GM18511 (cell line): ENCODE measurements at regions not wholly inside any gene's neighbourhood (a gene's known extent, or its start where the extent isn't known, plus 50 kb on each side); places are given as distances from the start of the nearest gene placed in this dataset.
"Not testable (repeated sequence)": the region's sequence is repeated elsewhere in the genome, so short reads cannot be mapped to it uniquely, and the experiment has no call there.

Experiments
- ATAC-seq: cut with Tn5 transposase; IDR thresholded peaks from one replicate; pipeline ENCODE4 v1.9.1; 2021; ENCODE audit warnings: mild to moderate bottlenecking, moderate library complexity; ENCODE audit not compliant: unreplicated experiment

DNA sequence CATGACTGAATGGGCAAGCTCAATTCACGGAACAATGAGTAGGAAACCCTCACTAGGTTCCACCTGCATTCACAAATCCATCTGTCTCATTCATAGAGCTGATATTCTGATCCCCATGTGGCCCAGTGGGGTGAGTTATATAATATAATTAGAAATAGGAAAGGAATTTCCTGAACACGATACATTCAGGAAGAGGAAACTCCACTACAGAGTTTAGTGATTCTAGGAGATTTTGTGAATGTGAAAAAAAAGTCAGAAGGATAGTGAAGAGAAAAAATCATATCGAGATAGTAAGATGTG is 471.2 kb downstream of the GASK1B start:
- ATAC-seq: no peak

DNA sequence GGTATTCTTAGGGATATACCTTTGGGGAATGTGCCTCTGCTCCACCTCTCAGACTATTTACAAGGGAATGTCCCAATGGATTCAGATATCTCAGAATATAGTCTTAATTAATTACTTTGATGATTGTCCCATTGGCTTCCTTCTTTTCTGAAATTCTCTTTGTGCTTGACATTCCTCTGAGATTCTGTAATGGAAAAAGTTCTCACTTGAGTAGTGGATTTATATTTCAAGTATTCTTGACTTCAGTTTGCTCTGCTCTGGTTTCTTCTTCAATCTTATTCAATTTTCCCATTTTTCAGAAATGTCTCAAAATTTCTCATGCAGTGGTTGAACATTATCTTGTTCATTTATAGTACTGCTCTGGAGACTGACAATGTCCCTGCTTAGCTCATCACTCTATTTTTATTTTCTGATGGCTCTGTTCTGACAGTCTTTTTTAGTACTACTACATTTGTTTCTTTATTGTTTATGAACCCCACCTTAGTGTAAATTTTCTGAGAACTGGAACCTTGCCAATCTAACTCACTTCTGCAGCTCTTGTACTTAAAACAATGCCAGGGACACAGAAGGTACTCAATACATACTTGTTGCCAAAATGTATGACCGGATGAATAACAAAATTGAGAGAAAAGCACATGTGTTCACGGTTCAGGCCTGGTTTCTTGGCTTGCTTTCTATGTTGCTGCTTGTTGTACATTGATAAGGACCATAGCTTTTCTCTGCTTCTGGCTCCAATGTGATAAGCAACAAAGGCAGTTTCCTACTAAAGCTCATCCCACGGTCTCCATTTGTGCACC is 471.7 kb downstream of the GASK1B start:
- no peak for ATAC-seq

DNA sequence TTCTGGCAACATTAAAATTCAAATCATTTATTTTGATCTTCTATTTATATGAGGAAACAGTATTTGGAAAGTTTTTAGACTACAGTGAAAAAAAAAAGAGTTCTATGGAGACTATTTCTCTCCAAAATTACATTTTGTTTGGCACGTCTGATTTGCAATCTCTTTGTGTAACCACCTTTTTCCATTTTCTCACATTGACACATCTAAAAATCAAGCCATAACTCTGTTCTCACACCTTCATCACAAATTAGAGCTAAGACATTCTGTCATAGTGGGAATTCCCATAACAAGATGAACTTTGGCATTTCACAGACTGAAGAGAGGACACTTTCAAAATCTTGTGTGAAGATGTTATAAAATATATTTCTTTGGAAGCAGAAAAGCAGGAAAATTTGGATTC is 468.9 kb downstream of the GRIA2 start:
- no peak for ATAC-seq

DNA sequence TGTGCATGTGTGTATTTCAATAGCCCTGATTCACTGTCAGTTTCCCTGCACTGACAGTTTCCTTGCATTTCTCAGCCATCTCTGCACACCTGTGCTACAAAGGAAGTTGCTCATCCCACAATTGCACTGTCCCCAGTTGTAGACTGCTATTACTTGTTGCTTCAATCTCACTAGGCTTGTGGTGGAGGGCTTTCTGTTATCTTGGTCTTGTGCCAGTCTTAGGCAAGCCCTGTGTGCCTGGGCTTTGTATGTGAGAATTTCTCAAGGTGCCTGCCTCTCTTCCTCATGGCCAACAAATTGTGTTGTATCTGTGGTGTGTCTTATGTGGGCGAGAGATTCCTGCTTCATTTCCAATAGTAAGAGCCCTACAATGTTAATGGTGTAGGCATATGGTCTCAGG is 467.4 kb downstream of the GRIA2 start:
- ATAC-seq: no peak

DNA sequence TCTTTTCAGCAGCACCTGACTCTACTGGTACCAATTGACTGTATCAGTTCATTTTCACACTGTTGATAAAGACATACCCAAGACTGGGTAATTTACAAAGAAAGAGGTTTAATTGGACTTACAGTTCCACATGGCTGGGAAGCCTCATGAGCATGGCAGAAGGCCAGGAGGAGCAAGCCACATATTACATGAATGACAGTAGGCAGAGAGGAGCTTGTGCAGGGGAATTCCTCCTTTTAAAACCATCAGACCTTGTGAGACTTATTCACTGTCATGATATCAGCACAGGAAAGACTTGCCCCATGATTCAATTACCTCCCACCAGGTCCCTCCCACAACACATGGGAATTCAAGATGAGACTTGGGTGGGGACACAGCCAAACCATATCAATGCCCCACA is 458.8 kb downstream of the GRIA2 start:
- not testable (repeated sequence) for ATAC-seq

DNA sequence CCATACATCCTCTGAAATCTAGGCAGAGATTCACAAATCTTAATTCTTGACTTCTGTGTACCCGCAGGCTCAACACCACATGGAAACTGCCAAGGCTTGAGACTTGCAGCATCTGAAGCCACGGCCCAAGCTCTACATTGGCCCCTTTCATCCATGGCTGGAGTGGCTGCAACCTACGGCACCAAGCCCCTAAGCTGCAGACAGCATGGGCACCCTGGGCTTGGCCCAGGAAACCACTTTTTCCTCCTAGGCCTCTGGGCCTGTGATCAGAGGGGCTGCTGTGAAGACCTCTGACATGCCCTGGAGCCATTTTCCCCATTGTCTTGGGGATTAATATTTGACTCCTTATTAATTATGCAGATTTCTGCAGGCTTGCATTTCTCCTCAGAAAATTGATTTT is 457.9 kb downstream of the GRIA2 start:
- no peak for ATAC-seq

DNA sequence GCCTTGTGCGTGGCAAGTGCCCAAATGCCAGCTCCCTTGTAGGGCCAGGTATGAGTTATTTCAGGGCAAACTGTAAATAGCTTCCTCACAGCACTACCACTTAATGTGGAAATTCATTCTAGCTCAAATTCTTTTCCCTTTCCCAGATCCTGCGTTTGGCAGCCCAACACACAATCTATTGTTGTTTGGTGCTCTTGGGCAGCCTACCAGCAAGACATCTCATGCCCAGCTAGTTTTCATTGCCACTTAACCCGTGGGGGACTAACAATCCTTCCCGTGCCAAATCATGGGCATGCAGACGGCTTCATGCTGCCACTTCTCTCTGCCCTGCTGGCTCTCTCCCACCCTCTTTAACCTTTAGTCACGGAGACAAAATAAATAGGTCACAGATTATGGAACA is 454.2 kb downstream of the GRIA2 start:
- no peak for ATAC-seq

DNA sequence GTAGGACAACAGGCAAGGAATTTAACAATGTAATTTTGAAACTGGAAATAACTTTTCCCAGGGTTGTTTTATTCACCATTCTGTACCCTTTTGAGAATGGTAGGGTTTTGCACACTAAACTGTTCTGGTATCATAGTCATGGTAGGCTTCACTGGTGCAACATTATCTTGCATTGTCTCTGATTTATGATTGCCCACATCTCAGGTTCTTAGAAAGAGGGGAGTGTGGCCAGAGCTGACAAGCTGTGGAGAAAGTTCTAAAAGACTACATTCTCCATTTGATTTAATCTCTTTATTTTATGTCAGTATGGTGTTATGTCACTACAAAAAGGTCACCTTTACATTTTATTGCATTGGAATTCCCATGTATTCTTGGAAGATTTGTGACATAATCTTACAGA is 447.3 kb downstream of the GRIA2 start:
- no peak for ATAC-seq

DNA sequence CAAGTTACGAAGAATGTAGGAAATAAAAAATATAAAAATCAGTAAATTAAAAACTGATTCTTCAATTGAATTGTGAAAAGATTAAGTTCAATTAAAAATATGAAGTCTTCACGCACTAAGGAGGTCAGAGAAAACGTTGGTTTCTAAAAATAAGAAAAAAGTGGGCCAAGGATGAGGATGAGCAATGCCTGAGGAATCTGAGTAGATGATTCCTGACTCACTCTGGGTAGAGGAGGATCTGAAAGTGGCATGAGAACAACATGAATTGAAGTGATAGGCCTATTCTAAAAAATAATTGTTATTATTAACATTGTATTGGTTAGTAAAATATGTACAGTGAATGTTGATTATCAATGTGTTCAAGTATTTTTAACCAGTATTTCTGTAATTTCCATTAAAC is 444.2 kb downstream of the GRIA2 start:
- ATAC-seq: no peak

DNA sequence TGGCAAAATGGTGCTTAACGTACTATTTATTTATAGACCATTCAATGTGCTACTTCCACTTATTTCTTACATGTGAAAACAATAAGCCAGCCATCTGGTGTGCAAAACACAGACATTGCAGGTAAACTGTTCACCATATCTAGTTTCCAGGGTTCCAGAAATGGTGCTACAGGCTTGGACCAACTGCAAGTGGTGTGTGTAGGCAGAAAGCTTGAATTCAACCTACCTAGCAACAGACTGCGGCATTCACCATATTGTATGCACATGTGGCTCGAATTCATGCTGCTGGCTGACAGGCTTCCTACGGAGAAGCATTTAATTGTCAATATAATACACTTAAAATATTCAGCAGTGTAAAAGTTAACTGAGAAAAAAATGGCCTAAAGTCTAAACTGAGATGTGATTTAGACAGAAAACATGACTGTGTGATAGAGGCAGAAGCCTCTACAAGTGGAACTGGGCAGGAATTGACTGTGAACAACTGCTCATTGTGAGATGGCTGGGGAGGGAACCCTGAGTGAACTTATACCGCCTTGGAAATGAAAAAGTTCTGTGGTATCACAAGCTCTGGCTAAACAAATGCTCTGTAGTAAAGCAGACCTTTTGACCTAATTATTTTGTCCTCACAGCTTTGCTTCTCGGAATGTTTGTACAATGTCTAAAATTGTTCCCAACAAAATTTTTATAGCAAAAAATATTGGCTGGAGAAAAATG is 434.7 kb downstream of the GRIA2 start:
- no peak for ATAC-seq

DNA sequence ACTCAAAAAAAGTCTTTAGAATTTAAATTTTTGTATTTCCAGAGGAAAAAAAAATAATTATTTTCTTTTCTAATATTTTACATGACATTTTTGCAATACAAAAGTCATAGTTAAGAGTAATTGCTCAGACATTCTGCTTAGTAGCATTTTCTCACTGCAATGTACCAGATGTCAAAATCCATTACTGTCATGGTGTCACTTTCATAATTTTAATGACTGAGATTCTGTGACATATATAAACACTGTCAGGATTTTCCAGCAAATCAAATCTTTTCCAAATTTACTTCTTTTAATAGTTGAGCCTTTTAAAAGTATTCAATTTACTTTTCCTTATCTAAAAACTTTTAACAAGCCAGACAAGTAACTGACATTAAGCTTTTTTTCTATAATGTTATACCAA is 422.7 kb downstream of the GRIA2 start:
- no peak for ATAC-seq

DNA sequence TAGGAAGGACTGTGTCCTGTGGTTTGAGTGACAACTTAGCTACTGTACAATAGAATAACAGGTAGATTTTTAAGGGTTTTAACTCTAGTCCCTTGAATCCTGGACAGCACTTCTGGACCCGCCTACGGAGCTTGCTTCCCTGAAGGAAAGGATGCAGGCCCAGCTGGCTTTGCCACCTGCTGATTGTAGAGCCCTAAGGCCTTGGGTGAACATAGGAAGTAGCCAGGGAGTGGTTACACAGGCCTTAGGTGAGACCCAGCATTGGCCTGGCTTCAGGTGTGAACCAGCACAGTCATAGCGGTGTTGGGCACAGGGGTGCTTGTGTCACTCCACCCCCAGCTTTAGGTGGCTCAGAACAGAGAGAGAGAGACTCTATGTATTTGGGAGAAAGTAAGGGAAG is 413.5 kb downstream of the GRIA2 start:
- ATAC-seq: no peak

DNA sequence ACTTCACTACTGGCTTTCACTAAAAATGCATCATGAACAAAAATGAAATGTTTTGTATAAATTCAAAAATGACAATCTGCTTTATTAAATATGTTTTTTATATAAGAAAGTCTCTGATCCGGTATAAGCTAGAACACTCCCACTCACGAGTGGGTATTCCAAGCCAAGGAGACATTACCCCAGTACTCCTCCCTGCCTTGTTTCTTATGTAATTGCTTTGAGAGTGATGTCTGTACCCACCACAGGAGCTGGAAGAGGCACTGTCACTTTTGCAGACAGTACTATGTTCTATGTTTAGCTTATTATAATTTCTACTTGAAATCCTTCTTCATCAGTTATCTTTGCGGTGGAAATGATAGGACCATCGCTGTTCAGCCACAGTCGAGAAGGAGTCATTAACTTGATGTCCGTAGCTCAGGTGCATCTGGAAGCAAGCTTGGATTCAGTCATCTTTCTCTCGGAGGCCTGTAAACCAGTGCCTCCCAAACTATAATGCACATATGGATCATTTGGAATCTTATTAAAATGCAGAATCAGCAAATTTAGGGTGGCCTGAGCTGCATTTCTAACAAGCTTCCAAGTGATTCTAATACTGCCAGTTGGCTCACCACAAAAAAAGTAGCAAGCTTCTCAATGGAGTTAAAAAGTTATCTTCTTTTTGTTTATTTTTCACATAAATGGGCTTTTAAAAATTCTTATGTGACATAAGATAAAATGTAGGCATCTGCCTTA is 396.4 kb downstream of the GRIA2 start:
- ATAC-seq: no peak

DNA sequence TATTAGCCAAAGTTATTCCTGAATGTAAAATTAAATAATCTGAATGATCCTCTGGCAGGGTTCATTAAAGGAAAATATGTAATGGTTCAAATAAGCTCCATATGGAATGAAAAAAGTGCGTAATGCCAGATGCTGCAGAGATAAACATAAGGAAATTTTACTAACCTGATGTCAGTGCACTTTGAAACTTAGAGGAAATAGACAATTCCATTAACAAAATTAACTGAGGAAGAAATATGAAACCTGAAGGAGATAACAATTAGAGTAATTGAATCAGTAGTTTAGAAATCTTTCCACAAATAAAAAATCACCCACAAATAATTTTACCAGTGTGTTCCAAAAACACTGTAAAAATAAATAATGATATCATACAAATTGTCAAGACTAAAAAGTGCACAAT is 387.5 kb downstream of the GRIA2 start:
- no peak for ATAC-seq

DNA sequence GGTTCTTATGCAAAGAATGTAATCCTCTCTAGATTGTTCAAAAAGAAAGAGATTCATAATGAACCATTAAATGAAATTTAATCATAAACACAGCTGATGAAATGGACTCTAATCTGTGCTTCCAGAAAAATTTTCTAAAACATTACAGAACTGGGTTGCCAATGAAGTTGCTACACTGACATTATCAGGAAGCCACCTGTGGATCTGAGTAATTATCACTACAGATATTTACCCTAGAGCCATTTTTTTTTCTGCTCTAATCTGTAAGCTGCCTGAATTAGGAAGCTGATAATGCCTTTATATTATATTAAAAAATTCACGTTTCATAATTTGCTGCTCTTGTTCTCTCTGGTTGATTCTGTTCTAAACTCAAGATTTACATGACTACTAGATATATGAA is 380.1 kb downstream of the GRIA2 start:
- no peak for ATAC-seq

DNA sequence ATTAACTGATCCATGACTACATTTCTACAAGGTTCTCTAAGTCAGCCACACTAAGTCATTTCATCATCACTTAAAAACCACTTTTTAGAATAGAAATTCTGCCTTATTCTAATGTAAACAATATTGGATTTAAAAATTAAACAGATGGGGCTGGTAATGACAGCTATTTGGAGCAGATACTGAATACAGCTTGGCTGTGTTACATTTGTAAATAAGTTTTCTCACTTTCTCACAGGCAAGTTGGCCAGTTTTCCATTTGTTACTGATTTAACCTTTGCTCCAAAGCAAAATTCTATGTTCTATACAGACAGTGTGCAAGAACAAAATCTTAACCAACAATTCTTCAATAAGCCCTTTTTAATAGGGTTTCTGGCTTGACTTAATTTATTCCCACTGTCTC is 370.7 kb downstream of the GRIA2 start:
- no peak for ATAC-seq

DNA sequence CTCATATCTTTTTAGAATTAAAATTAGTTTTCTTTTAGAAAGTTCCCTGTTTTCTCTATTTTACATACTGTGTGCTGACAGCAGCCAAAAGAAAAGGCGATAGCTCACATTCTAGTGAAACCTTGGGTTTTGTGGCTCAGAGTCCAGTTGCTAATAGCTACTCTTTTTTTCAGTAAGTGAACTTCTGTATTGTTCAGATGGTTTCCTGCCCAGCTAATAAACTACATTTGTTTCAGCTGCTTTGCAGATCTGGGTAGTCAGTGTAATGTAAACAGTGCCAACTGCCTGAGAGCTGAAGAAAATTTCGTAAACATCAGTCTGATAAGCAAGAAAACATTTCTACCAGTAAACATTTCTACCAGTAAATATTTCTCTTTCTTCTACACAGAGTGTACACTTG is 370.2 kb downstream of the GRIA2 start:
- no peak for ATAC-seq

DNA sequence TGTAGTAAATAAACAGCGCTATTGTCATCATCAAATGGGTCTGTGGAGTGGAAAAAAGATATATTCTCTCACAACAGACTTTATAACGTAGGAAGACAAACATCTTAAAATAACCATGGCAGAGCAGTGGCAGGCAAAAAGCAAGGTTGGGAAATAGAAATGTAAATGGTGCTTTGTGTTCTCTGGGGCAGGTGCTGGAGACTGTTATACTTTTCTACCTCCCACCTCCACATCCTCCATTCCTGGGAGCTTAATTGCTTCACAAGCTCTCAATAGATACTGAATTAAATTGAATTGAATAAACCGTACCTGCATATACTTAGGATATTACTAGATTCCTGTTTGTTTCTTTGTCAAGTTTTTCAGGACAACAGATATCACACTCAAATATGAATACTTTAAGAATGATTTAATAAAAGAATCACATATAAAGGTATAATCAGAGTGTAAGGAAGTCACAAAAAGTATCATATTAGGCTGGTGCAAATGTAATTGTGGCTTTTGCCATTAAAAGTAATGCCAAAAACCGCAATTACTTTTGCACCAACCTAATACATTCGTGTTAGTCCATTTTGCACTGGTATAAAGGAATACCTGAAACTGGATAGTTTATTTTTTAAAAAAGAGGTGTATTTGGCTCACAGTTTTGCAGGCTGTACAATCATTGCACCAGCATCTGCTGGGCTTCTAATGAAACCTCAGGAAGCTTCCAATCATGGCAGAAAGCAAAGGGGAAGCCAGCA is 367.3 kb downstream of the GRIA2 start:
- no peak for ATAC-seq

DNA sequence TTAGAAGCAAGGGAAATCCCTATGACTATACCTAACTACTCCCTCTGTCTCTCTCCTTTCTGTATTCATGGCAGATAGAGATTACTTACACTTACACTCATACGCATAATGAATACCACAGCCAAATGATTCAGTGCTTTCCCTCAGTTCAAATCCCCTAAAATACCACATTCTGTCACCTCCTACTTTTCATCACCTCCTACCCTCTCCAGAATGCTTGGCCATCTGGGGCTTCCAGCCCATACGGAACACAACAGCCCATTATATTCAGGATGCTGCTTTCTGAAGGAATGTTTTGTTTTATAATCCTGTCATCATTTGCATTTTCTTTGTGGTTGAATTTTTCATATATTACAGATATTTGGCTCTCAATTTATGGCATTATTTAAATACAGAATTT is 361.6 kb downstream of the GRIA2 start:
- no peak for ATAC-seq

DNA sequence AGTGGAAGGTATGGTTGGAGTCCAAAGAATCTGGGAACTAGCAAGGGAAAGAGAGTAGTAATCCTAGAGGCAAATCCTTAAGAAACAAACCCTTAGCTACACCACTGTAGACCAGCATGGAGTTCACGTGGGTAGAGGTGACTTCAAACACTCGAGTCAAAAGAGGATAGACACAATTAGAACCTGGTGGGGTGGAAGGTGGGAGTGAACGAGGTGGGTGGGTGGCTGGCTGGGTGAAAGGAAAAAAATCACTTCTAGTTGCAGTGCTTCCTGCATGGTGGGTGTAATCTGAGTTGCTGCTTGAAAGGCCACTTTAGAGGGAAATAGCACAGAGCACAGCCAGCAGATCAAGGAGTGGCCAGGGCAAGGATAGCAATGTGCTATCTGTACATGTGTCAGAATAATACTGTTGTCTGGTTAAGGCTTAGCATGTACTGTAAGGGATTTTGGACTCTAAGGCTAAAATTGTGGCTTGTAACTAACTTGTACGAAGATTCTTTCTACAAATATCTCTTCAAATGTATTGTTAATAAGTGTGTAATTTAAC is 356.2 kb downstream of the GRIA2 start:
- no peak for ATAC-seq

DNA sequence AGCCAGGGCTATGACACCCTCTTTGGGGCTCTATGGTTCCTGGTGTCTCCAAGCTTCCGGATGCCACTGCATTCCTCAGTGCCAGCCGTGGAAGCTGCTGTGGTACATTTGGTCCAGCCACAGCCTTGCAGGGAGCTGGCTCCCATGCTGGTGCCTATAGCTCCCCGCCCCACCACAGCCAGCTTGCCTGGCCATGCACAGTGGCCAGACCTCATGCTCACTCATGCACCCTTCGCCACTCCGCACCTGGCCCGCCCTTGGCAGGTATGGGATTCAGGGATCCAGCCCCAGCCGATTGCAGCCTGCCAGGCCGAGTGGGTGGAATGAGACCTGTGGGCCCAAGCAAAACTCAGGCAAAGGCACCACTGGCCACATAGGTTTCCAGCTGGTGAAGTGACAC is 354.8 kb downstream of the GRIA2 start:
- ATAC-seq: no peak
